Skin epidermis (tissue), 12 donors: ENCODE measurements at regions not wholly inside any gene's neighbourhood (a gene's known extent, or its start where the extent isn't known, plus 50 kb on each side); places are given as distances from the start of the nearest gene placed in this dataset.

Experiments
- H3K27ac ChIP-seq, 21 experiments: fragments of 200-600 bp; sonication (generic) in 11 of 21; one replicate each; pipeline ENCODE4 v1.5.0; 2020; ENCODE audit warnings: mild to moderate bottlenecking in 3 of 21, inconsistent platforms in 2 of 21, moderate library complexity in 2 of 21
- H3K4me3 ChIP-seq, 7 experiments: fragments of 200-600 bp; sonication (generic) in 2 of 7; one replicate each; pipeline ENCODE4 v1.5.0; 2020; ENCODE audit warnings: inconsistent platforms in 2 of 7, mild to moderate bottlenecking in 2 of 7, moderate library complexity in 1 of 7

GRCh38 chr1:5497503-5497902 is 494.7 kb downstream of the NPHP4 start:
- H3K4me3 ChIP-seq = no peak overlapping the region
- no peak overlapping the region for H3K27ac ChIP-seq

- no peak overlapping the region for H3K27ac ChIP-seq
- H3K4me3 ChIP-seq = no peak overlapping the region
These were observed 496.4 kb downstream of the NPHP4 start for GRCh38 chr1:5495596-5496410.

GRCh38 chr1:5494518-5494917 is 497.7 kb downstream of the NPHP4 start:
- H3K4me3 ChIP-seq = no peak overlapping the region
- H3K27ac ChIP-seq = no peak overlapping the region

DNA sequence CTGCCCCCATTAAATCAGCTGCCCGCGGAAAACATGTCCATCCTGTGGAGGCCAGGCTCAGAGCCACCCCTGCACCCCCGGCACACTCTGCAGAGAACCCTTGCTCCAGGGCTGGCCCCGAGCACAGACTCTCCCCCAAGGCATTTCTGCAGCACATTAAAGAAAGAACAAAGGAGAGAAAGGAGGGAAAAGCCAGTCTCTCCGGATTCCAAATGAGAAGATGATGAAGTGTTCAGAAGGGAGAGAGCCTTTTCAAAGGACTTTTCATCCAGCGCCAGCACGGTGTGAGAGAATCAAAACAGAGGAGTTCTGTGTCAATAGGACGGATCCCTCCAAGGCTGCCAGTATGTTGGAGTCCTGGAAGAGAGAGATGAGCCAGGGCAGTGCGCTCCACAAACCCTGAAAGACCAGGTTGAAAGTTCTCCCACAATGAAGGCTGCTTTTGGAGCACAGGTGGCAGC is 498.3 kb downstream of the NPHP4 start:
- Histone ChIP-seq H3K27ac (no peak overlapping the region), H3K4me3 (no peak overlapping the region)

DNA sequence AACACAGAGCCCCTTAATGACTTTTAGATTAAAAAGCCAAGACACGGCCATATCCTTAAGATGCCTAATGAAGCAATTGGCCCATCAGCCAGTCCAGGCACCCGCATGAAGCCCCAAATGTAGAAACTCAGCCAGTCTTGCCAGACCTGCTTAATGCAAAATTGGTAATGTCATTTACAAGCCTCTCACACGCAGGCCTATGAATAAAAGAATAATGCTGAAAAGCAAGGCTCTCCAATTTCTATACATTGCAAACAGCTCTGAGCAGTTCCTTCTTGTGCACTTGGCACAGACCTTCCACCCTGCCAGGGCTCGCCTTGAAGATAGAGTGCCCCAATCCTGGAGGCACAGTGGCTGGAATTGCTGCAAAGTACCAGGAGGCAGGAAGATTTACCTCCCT is 498.9 kb downstream of the NPHP4 start:
- Histone ChIP-seq H3K4me3 (no peak overlapping the region), H3K27ac (no peak overlapping the region)

DNA sequence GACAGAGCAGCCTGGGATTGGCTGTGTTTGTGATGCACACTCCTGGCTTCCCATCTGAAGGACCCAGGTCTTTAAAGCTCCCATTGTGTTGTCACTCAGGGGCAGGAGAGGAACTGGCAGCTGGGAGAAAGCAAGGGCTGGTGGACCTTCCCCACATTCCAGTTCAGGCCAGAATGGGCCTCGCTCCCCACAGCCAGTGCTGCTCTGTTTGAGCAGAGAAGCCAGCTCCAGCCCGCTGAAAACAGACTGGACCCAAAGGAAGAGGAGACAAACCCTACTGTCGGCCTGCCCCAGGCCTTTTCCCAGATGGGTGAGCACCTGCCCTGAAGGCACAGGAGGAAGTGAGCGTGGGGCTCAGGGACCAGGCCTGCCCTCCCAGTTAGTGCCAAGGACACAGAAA is 499.4 kb downstream of the NPHP4 start:
- no peak overlapping the region for H3K4me3 ChIP-seq
- peak overlapping the region in 1 of 21 experiments; percentile 44 for H3K27ac ChIP-seq

DNA sequence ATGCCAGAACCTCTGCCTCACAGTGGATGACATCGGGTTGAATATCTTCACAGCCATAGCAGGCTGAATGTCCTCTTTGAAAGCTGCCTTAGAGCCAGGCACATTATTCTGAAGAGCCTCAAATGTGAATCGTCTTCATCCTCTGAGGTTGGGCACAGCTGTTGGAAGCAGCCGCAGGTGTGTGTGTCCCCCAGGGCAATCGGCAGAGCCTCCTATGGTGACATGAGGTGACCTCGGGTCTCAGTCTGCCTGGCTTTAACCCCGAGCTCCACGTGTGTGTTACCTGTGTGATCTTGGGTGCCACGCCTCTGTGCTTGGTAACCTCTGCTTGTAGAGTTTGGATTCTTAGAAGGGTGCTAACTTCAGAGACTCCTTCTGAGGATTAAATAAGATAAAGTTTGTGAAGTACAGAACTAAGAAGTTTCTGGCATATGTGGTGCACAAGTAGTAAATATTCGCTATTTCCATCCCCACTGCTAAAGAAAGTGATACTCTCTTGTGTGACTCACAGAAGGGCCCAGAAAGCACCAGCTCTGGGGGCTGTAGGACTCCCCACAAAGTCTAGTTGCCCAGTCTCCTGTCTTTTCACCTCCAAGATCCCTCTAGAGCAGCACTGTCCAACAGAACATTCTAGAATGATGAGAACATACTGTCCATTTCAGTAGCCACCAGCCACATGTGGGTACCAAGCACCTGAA is 500.9 kb downstream of the NPHP4 start:
- Histone ChIP-seq H3K27ac (peak overlapping the region in 4 of 21 experiments; percentile 23 to 50 (median 25)), H3K4me3 (no peak overlapping the region)

DNA sequence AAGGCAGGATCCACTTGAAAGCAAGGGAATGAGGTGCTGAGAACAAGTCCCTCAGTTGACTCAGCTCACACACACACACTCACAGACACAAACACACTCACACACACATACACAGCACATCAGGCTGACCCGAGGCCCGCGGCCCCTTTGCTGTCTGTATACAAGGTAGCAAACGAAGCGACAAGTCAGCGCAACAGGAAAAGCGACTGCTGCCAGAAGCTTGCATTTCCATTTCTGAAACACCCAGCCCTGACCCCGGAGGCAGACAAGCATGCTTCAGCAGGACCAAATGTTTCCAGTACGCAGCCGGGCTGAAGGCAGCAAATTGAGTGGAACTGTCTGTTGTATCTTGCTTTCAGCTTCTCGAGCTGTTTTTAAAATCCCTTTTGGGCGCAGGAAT is 501.6 kb downstream of the NPHP4 start:
- Histone ChIP-seq H3K4me3 (no peak overlapping the region), H3K27ac (peak overlapping the region in 4 of 21 experiments; percentile 8 to 29 (median 24))

- no peak overlapping the region for H3K4me3 ChIP-seq
- H3K27ac ChIP-seq = no peak overlapping the region
These were observed 503.8 kb downstream of the NPHP4 start for GRCh38 chr1:5488448-5488847.

DNA sequence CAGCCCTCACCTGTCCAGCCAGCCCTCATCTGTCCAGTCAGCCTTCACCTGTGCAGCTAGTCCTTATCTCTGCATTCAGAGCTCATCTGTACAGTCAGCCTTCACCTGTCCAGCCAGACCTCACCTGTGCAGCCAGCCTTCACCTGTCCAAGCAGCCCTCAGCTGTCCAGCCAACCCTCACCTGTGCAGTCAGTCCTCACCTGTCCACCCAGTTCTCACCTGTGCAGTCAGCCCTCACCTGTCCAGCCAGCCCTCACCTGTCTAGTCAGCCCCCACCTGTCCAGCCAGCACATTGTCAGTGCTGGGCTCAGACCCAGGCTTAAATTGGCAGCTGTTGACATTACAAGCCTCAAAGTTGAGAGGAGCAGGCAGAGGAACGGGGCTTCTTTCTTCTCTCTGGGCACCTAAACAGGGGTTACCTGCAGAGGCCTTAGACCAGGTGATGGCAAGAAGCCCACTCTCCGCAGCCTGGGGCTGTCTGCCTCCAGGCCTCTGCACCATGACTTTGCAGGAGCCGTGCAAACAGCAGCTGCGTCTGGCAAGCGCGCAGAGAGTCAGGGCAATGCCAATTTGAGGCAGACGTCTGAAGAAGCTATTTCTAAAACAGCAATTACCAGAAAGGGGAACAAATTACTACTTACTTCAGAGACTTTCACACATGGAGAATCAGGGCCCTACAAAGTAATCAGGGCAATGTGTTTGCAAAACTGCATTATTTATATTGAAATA is 506.1 kb downstream of the NPHP4 start:
- H3K27ac ChIP-seq = no peak overlapping the region
- no peak overlapping the region for H3K4me3 ChIP-seq

- no peak overlapping the region for H3K27ac ChIP-seq
- no peak overlapping the region for H3K4me3 ChIP-seq
These were observed 506.8 kb downstream of the NPHP4 start for GRCh38 chr1:5485436-5485835.

DNA sequence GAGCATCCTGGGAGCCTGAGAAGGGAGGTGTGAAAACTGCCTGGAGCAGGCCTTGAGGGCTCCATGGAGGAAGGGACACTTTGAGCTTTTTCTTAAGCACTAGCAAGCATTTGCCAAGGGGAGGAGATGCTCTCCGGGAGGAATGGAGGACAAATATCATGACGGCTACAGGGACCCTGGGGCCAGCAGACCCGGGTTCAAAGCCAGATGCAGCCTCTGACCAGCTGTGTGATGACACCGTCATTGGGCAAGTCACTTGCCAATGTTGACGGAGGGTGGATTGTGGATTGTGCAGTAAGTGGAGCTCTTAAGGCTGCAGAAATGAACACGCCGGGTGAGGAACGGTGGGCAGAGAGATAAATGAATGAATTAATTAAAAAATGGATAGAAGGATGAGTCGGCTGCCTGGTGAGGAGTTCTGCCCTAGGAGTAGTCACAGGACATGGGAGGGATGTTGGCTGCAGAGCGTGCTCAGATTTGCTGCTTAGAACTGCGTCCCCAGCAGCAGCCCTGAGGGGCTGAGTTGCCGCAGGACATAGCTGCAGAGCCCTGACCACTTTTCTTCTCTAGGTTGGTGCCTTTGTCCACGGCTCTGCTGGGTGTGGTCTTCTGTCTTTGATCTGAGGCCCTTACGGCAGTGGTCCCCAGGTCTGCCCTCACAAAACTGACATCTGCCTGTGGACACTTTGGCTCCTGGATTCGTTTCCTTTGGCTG is 507.6 kb downstream of the NPHP4 start:
- H3K27ac ChIP-seq = no peak overlapping the region

DNA sequence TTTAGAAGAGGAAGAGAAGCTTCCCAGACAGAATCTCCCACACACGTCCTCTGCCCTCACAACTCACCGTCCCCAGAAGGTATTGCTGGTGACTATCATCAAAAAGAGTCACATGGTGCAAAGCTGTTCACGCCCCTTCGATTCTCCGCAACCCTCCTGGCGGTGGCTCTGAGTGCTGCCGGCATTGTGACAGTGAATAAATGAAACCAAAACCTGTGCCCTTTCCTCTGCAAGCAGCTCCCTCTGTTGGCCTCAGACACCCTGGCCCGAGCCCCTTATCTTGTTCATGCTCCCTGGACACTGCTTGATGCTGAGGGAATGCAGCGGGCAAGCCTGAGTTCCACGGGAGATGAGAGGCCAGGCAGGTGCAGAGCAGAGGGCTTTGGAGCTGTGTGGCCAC is 510.3 kb downstream of the NPHP4 start:
- Histone ChIP-seq H3K4me3 (no peak overlapping the region), H3K27ac (no peak overlapping the region)

More for the DNA sequence above, 507.6 kb downstream of the NPHP4 start:
- no peak overlapping the region for H3K4me3 ChIP-seq

GRCh38 chr1:5480906-5481305 is 511.3 kb downstream of the NPHP4 start:
- Histone ChIP-seq H3K27ac (no peak overlapping the region), H3K4me3 (no peak overlapping the region)

GRCh38 chr1:5479876-5480646 is 512.2 kb downstream of the NPHP4 start:
- Histone ChIP-seq H3K27ac (no peak overlapping the region), H3K4me3 (no peak overlapping the region)

GRCh38 chr1:5478961-5479360 is 513.3 kb downstream of the NPHP4 start:
- no peak overlapping the region for H3K4me3 ChIP-seq
- no peak overlapping the region for H3K27ac ChIP-seq

- Histone ChIP-seq H3K27ac (no peak overlapping the region), H3K4me3 (no peak overlapping the region)
These were observed 514.0 kb downstream of the NPHP4 start for GRCh38 chr1:5478156-5478695.

GRCh38 chr1:5477716-5478115 is 514.5 kb downstream of the NPHP4 start:
- Histone ChIP-seq H3K4me3 (no peak overlapping the region), H3K27ac (no peak overlapping the region)

- H3K27ac ChIP-seq = no peak overlapping the region
- no peak overlapping the region for H3K4me3 ChIP-seq
These were observed 516.7 kb downstream of the NPHP4 start for GRCh38 chr1:5475572-5475971.
